DOHH2 (cell line): ENCODE measurements at regions not wholly inside any gene's neighbourhood (a gene's known extent, or its start where the extent isn't known, plus 50 kb on each side); places are given as distances from the start of the nearest gene placed in this dataset.

Experiments
- H3F3A ChIP-seq: fragments of 200-600 bp; sonication (generic), shearing (Covaris generic); 2 replicates; pipeline ENCODE4 v1.6.0; 2016; ENCODE audit warnings: antibody characterized with exemption, mild to moderate bottlenecking; ENCODE audit not compliant: control insufficient read depth, insufficient read depth
- H3K27ac ChIP-seq: fragments of 200-600 bp; sonication (generic); 2 replicates; pipeline ENCODE4 v1.5.1; 2014; ENCODE audit warnings: low read depth, mild to moderate bottlenecking, low read length, moderate library complexity
- H3K27me3 ChIP-seq: fragments of 200-600 bp; sonication (generic); 2 replicates; pipeline ENCODE4 v1.6.1; 2014; ENCODE audit warnings: mild to moderate bottlenecking, low read length, mixed read lengths; ENCODE audit not compliant: control insufficient read depth
- H3K36me3 ChIP-seq: fragments of 200-600 bp; sonication (generic); 2 replicates; pipeline ENCODE4 v1.6.1; 2014; ENCODE audit warnings: mild to moderate bottlenecking, low read length, moderate library complexity, mixed read lengths; ENCODE audit not compliant: control insufficient read depth
- H3K4me1 ChIP-seq: fragments of 200-600 bp; sonication (generic); 2 replicates; pipeline ENCODE4 v1.6.1; 2014; ENCODE audit warnings: mild to moderate bottlenecking, low read length, mixed read lengths; ENCODE audit not compliant: control insufficient read depth
- H3K4me2 ChIP-seq: fragments of 200-600 bp; sonication (generic); 2 replicates; pipeline ENCODE4 v1.6.0; 2014; ENCODE audit warnings: mild to moderate bottlenecking, low read length, moderate library complexity
- H3K4me3 ChIP-seq: fragments of 200-600 bp; sonication (generic); 2 replicates; pipeline ENCODE4 v1.5.1; 2014; ENCODE audit warnings: mild to moderate bottlenecking, low read length, mixed read lengths
- H3K79me2 ChIP-seq: fragments of 200-600 bp; sonication (generic); 2 replicates; pipeline ENCODE4 v1.6.1; 2014; ENCODE audit warnings: mild to moderate bottlenecking, low read length, mixed read lengths; ENCODE audit not compliant: control insufficient read depth
- H3K9me2 ChIP-seq: fragments of 200-600 bp; sonication (generic); replicated peaks from 2 replicates; pipeline ENCODE4 v1.6.1; 2014; ENCODE audit warnings: mild to moderate bottlenecking, low read length, mixed read lengths; ENCODE audit not compliant: control insufficient read depth
- H3K9me3 ChIP-seq: fragments of 200-600 bp; sonication (generic); 2 replicates; pipeline ENCODE4 v1.6.1; 2014; ENCODE audit warnings: antibody characterized with exemption, low read length, mixed read lengths; ENCODE audit not compliant: control insufficient read depth, insufficient read depth
- H4K20me1 ChIP-seq: fragments of 200-600 bp; sonication (generic); 2 replicates; pipeline ENCODE4 v1.6.0; 2014; ENCODE audit warnings: low read depth, mild to moderate bottlenecking, antibody characterized with exemption, low read length, moderate library complexity; ENCODE audit not compliant: control insufficient read depth, insufficient read depth
- EZH2phosphoT487 ChIP-seq: fragments of 200-600 bp; sonication (generic); IDR thresholded peaks from 2 replicates; pipeline ENCODE4 v1.6.1; 2017; ENCODE audit warnings: borderline replicate concordance, mild to moderate bottlenecking, antibody characterized with exemption, low read length, moderate library complexity, mixed read lengths
- TF ChIP-seq, protein P1 (sequence below): fragments of 200-600 bp; sonication (generic); IDR thresholded peaks from one replicate; pipeline ENCODE4 v1.5.1; 2014; ENCODE audit warnings: antibody characterized with exemption, mild to moderate bottlenecking, low read depth, low read length; ENCODE audit not compliant: poor library complexity, severe bottlenecking

DNA sequence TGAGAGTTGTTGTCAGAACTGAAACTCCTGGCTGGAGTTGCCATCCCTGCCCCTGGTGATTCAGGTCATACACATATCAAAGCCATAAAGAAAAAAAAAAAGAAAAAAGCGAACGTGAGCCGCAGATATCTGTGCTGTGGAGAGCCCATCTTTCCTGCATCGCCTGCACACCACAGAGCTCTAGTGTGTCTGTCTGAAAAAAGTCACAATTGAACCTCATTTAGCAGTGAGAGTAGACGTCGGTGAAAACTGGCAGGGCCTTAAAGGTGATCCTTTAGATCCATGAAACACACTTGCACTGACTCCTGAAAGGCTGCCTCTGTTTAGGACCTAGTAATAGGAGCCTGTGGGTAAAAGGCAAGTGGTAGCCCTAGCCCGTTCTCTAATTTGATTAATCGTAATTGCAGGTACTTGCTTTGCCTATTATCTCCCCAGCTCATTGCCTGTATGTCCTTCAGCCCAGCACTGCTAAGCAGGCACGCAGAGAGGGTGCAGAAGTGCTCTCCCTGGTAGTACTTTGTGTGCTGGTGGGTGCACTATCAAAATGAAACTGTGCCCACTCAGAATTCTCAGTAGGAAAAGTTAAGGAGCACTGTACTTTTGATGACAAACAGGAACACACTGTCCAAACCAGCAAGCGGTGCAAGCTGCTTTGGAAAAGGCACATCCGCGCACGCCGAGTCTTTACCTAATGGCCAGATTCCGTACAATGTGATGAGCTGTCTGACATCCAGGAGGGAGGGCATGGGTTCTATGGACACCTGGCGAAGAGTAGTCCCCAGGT, 103.5 kb upstream of the ASB18 start:
- no peaks in the 10 kb centered on the region for H3K9me3 ChIP-seq
- no peak overlapping the region for H3K4me2 ChIP-seq
- no peaks in the 10 kb centered on the region for H3K79me2 ChIP-seq
- H3K27me3 ChIP-seq, result peaks cover 3% of the 10 kb centered on the region; the same call in 1 of the 2 replicates
- no peak overlapping the region for H3K27ac ChIP-seq
- no peaks in the 10 kb centered on the region for H3K9me2 ChIP-seq
- H3K4me3 ChIP-seq, result no peak overlapping the region
- H3F3A ChIP-seq, result no peaks in the 10 kb centered on the region
- no peaks in the 10 kb centered on the region for H3K36me3 ChIP-seq
- no peaks in the 10 kb centered on the region for H4K20me1 ChIP-seq
- TF ChIP-seq, protein P1, sequence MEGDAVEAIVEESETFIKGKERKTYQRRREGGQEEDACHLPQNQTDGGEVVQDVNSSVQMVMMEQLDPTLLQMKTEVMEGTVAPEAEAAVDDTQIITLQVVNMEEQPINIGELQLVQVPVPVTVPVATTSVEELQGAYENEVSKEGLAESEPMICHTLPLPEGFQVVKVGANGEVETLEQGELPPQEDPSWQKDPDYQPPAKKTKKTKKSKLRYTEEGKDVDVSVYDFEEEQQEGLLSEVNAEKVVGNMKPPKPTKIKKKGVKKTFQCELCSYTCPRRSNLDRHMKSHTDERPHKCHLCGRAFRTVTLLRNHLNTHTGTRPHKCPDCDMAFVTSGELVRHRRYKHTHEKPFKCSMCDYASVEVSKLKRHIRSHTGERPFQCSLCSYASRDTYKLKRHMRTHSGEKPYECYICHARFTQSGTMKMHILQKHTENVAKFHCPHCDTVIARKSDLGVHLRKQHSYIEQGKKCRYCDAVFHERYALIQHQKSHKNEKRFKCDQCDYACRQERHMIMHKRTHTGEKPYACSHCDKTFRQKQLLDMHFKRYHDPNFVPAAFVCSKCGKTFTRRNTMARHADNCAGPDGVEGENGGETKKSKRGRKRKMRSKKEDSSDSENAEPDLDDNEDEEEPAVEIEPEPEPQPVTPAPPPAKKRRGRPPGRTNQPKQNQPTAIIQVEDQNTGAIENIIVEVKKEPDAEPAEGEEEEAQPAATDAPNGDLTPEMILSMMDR, result no peak
- no peak for TF ChIP-seq EZH2phosphoT487
- no peaks in the 10 kb centered on the region for H3K4me1 ChIP-seq

DNA sequence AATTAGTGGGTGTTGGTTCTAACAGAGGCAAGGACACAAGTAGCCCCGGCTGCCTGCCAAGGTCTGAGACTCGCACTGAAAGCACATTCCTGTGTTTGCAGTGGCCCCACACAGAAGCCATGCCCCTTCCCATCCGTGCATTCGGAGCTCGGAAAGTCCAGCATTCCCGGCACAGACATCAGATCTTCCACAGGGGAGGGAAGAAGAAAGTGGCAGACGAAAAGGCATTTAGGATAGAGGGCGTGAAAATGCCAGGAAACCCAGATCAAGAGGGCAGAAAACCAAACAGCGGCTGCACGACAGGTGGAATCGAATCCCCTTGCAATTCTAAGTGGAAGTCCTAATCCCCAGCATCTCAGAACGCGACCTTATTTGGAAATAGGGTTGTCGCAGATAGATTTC, 105.5 kb upstream of the ASB18 start:
- no peak for TF ChIP-seq EZH2phosphoT487
- TF ChIP-seq, protein P1, result no peak
- no peaks in the 10 kb centered on the region for H3K27me3 ChIP-seq
- no peaks in the 10 kb centered on the region for H3K9me3 ChIP-seq
- H3K4me2 ChIP-seq, result no peak overlapping the region
- H3K79me2 ChIP-seq, result no peaks in the 10 kb centered on the region
- H3K36me3 ChIP-seq, result no peaks in the 10 kb centered on the region
- no peaks in the 10 kb centered on the region for H3K9me2 ChIP-seq
- no peak overlapping the region for H3K4me3 ChIP-seq
- no peaks in the 10 kb centered on the region for H3K4me1 ChIP-seq
- no peak overlapping the region for H3K27ac ChIP-seq
- no peaks in the 10 kb centered on the region for H4K20me1 ChIP-seq
- H3F3A ChIP-seq, result no peaks in the 10 kb centered on the region

DNA sequence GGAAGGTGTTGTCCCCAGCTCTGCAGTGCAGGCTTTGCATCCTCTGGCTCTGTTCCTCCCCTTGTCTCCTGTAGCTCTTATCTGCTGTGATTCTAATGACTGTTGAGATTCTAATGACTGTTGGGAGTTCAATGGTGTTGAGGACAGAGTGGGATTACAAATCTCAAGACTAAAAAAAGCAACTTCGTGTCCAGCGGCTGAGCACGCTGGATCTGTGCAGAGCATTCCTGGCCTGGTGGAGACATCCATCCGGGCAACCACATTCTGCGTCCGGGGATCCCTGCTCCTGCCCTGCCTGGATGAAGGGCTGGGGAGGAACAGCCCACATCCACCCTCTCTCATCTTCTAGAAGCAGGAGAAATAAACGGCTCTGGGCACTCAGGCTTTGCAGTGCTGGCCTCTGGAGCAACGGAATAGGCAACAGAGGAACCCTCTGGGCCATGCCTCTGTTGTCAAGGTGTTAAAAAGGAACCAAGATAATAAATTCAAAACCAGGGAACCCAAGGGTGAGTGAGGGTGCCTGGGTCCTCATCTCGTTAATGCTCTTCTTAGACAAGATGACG, 106.7 kb upstream of the ASB18 start:
- Histone ChIP-seq H3F3A (no peaks in the 10 kb centered on the region), H3K27me3 (no peaks in the 10 kb centered on the region), H3K4me2 (no peak overlapping the region), H3K4me3 (no peak overlapping the region), H3K9me3 (no peaks in the 10 kb centered on the region), H3K36me3 (no peaks in the 10 kb centered on the region), H3K79me2 (no peaks in the 10 kb centered on the region), H3K27ac (no peak overlapping the region), H4K20me1 (no peaks in the 10 kb centered on the region), H3K9me2 (no peaks in the 10 kb centered on the region), H3K4me1 (no peaks in the 10 kb centered on the region)
- TF ChIP-seq, protein P1, result no peak
- no peak for TF ChIP-seq EZH2phosphoT487
